SKM-1 treated with dmso at 0.1 percent for 144 hours (cell line): ENCODE measurements at regions not wholly inside any gene's neighbourhood (a gene's known extent, or its start where the extent isn't known, plus 50 kb on each side); places are given as distances from the start of the nearest gene placed in this dataset.

Experiments
- DNase-seq: peaks from one replicate; lab custom pipeline; 2025; ENCODE audit not compliant: unreplicated experiment; lab: John Stamatoyannopoulos, UW

DNA sequence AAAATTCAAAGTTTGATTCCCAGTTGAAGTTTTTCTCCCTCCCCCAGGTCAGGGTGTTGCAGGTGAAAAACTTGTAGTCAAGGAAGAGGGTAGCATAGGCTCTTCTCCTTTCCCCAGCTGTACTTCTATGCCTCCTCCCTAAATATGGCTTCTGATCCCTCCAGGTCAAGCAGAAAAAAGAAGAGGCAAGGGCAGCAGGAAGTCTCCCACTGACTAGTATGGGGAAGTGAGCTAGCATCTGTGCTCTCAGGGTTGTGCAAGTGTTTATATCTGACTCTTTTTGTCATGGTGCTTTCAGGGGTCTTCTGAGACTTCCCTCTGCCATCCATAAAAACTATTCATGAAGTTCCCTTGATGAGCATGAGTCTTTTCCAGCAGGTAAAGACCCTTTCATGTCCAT lies 76.0 kb downstream of the ATPSCKMT start:
- peak; percentile 74 for DNase-seq

DNA sequence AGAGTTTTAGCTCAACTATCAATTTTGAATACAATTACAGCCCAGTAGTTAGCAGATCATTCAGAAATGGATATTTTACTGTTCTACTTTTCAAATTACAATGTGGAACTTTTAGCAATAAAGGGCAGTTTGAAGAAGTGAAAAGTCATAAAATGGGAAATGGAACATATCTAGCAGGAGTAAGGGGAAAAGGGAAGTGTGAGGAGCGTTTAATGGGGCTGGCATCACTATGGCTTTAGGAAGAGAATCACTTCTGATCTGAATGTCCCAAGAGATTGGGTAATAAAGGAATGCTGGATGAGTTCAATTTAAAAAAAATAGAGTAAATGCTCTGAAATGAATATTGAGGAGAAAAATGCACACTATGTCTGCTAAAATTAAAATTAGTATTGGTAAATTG lies 77.4 kb downstream of the ATPSCKMT start:
- DNase-seq: no peak

DNA sequence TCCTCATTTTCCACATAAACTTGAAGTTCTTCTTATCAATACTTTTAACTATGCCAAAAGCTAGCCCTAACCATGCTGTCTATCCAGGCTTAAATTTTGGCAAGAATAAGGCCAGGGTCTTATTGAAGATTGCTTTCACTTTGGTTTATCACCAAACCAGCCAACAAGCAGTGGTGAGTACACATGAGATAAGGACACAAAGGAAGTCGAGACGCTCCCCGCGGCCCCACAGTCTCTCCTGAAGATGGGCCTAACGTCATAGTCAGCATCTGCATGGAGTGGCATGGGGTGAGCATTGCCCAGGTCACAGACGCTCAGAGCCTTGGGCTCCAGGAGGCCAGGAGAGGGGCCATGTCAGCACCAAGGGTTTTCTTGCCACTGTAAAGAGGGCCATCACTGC lies 80.3 kb downstream of the ATPSCKMT start:
- DNase-seq: no peak

DNA sequence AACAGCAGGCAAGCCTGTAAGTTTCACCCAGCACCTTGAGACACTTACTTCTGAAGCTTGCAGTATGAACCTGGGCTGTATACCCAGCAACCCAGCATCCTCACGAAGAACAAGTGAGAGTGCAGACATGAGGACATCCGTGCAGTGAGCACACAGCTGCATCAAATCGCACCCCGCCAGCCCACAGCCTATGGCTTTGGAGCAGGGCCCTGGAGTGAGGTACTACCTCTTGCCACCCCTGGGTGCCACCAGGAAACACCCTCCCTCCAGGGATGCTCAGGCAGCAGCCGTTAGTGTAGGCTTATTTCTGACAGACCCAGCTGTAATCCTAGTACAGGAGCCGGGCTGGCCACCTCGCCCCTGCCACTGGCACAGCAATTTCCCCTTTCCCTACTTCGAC lies 81.4 kb downstream of the ATPSCKMT start:
- DNase-seq: no peak

DNA sequence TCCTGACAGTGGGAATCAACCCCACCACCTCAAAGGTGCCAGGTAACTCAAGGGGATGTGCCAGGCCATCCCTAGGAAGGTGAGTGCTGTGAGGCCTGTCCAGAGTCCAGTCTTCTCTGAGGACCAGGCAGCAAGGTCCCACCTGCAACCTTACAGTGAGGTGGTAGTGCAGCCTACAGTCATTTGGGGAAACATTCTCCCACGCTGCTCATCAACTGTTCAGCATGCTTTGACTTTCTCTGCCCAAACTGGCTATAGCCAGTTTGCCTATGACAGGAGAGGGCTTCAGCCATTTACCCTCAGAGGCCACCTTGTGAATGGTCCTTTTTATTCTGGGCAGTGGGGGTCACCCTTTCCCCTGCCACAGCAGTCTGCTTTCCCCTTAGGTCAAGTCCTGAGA lies 81.9 kb downstream of the ATPSCKMT start:
- DNase-seq: no peak

DNA sequence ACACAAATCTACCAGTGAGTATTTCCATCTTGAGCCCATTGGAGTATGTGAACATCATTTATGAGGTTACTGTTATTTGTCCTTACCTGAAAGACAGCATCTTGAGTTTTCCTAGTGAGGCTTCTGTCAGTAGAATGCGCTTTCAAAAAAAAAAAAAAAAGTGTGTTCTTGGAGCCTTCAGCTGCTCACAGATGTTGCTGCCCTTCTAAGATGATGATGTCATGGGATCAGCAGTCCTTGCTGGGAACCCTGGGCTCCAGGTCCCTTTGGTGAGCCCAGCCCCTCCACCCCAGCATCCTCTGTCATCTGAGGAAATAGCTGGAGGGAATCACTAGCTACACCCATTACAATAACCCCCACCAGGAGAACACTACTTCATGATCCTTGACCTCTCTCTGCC lies 83.3 kb downstream of the ATPSCKMT start:
- DNase-seq: no peak

DNA sequence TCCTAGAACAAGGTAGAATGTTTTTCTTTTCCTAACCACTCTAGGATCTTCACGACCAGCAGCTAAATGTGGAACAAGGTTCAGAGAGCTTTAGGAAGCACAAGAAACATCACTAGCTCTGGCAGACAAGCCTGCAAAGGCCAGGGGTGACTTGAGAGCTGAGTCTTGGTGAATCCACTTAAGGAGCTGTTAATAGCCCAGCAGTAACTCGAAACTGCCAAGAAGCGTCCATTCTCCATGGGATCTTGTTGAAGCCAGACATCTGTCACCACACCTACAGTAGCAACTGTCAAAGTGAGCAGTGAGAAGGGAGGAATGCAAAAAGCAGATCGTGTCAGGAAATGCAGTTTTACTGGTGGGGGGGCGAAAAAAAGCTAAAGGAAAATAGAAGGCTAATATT lies 87.2 kb downstream of the ATPSCKMT start:
- no peak for DNase-seq

DNA sequence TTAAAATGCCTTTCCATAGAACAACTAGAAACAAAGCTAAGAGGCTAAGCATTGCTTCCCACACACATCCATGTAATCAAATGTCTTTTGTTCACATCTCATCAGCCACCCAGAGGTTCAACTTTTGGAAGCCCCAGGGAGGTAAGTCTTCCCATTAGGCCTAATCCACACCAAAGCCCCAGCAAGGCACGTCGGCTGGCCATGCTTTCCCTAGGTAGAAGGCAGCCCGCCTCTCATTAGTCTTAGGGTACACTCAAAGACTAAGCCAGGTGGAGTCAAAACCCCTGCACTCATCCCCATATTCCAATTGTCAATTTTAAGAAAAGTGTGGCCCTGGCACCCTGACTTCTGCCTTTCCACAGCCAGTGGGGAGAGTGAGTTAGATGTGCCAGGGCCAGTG lies 87.9 kb downstream of the ATPSCKMT start:
- no peak for DNase-seq

DNA sequence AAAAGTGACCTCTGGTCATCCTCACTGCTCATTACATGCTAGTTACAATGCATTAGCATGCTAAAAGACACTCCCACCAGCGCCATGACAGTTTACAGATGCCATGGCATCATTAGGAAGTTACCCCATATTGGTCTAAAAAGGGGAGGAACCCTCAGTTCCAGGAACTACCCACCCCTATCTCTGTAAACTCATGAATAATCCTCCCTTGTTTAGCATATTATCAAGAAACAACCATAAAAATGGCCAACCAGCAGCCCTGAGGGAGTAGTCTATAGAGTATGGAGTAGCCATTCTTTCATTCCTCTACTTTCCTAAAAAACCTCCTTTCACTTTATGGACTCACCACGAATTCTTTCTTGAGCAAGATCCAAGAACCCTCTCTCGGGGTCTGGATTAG lies 89.4 kb downstream of the ATPSCKMT start:
- DNase-seq: no peak

DNA sequence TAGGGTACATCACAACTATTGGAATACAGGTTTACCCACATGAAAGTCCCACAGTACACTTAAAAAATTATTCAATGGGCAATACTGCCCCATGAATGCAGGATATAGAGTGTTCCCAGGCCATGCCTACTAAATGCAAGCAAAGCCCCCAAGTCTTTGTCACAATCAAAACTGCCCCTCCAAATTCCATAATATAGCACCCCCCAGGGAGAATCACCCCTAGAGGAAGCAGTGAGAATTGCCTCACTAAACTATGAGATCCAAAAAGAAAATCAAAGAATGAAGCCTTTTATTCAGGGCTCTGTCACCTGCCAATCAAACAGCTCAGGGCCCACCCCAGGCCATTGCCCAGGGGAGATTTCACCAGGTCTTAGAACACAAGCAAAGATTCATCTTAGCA lies 90.8 kb downstream of the ATPSCKMT start:
- no peak for DNase-seq

DNA sequence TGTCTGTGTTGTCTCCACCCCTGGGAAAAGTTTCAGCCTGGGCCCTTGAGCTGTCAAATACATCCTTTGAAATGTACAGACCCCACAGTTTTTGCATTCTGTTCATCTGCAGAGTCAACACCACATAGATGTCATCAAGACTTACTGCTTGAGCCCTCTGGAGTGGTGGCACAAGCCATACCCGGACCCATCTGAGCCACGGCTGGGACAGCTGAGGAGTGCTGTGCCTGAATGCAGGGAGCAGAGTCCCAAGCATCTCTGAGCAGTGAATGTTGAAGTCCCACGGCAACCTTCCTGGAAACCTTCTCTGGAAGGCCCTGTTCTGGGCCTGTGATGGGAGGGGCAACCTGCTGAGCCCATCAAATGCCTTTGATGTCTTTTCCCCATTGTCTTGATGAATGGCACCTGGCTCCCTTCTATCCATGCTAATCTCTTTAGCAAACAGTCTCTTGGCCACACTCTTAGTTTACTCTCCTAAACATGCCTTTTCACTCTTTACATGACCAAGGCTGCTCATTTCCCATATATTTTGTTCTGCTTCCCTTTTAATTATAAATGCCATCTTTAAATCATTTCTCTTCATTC lies 92.5 kb downstream of the ATPSCKMT start:
- DNase-seq: no peak

DNA sequence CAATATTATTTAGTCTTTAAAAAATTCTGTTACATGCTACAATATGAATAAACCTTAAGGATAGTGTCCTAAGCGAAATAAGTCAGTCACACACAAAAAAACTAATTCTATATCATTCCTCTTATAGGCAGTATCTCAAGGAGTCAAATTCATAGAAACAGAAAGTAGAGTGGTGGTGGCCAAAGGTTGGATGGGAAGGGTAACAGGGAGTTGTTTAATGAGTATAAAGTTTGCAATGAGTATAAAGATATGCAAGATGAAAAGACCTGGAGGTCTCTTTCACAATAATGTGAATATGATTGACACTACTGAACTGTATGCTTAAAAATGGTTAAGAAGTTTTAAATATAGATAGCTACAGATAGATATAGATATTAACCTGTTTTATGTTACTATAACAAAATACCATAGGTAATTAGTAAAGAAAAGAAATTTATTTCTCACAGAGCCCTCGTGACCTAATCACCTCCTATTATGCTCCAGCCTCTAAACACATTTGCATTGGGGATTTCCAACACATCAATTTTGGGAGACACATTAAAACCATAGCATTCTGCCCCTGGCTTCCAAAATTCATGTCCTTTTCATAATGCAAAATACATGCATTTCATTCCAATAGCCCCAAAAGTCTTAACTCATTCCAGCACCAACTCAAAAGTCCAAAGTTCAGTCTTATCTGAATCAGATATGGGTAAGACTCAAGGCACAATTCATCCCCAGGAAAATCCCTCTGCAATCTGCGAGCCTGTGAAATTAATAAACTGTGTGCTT lies 93.6 kb downstream of the ATPSCKMT start:
- no peak for DNase-seq

DNA sequence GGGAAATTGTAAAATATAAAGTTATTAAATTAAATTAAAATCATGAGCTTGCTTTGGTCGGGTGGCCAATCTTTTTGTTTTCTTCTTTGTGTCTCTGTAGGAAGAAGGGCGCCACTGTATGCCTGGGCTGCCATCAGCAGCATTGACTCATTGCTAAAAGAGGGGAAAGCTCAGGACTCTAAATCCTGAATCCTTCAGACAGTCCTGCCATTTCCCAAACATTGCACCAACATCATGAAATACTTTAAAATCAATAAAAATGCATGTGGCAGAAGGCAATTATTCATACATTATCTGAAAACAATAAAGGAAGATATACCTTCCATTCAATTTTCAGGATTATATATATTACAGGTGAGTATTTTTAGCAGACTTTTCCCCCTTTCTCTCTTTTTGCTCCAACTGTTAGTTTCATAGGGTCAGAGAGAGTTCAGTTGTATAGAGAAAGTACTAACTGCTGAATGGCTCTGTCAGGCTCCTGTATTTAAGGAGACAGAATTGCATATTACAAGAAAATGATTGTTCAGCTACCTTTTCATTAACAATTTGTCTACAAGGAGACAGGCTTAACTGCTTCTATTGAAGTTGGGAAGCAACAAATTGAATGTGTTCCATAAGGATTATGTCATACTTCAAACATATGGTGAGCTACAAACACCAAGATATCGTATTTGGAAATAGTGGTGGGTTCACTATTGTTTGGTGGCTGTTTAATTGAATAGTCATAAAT lies 95.7 kb downstream of the ATPSCKMT start:
- DNase-seq: no peak

DNA sequence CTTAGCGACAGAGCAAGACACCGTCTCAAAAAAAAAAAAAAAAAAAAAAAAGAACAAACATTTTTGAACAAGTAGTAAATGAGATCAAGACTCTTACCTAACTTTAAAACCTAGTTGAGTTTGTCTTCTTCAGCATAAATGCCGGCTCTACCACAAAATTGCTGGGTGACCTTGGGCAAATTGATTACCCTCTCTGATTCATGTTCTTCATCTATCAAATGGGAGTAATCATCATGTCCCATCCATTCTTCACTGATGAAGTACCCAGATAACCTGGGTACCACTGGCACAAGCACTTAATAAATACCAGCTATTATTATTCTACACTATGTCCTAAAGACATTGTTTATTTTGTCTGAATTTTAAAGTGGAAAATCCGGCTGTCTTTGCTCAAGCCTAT lies 96.3 kb downstream of the ATPSCKMT start:
- no peak for DNase-seq

DNA sequence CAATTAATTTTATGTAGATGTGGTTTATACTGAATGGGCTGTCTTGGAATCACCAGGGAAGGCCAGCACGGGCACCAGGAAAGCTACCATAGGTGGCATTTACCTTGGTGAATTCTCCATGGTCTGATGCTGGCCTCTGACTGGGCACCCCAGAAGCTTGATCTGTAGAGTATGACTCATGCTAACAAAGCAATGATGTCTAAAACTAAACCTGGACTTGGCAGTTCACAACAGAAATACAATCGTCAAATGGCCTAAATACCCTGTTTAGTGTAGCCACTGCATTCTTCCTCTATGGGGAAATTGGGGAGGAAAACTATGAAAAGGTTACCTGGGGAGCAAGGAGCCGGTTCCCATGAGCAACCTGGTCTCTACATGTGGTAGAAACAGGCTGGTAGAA lies 98.0 kb downstream of the ATPSCKMT start:
- no peak for DNase-seq

DNA sequence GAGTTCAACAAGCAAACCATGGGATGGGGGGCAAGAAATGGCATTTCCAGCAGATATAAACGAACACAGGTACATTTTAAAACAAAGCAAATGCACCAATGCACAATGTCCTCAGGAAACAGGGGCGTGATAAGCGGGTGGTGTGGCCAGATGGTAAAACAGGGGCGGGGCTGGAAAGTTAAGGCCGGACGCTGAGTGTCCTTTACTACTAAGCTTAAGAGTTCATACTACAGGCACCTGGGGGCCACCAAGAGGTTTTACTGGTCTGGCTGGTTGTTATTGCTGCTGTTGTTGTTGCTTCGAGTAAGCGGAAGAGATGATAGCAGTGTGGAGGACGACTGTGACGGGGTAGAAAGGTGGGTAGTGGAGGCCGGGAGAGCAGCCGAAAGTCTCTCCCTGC lies 99.8 kb downstream of the ATPSCKMT start:
- no peak for DNase-seq

DNA sequence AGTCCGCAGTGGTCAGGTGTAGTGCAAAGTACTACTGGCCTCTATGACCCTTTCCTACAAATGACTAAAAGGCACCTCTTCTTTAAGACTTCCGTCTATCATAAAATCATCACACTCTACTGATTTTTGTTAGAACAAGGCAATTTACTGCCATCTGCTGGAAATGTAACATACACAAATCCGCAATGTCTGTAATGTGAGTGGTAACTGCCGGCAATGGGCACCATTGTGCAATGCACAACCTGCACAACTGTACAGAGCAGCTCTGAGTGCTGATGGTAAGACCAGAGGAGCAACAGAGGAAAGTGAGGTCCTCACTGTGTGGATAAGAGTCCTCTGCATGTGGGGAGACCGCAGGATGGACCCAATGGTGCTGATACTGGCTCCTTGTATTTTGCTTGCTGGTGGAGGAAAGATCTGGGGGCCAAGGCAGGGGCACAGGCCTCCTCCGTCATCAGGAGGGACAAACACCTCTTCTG lies 103.7 kb downstream of the ATPSCKMT start:
- DNase-seq: peak; percentile 29

DNA sequence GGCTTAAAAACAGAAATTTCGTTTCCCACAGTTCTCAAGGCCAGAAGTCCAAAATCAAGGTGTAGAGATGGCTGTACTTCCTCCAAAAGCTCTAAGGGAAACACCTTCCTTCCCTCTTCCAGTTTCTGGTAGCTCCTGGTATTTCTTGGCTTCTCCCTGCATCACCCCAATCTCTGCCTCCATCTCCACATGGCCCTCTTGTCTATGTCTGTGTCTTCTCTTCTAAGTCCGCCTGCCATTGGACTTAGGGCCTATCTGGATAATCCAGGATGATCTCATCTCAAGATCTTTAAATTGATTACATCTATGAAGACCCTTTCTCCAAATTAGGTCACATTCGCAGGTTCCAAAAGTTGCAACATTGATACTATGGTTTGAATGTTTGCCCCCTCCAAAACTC lies 105.6 kb downstream of the ATPSCKMT start:
- DNase-seq: no peak

DNA sequence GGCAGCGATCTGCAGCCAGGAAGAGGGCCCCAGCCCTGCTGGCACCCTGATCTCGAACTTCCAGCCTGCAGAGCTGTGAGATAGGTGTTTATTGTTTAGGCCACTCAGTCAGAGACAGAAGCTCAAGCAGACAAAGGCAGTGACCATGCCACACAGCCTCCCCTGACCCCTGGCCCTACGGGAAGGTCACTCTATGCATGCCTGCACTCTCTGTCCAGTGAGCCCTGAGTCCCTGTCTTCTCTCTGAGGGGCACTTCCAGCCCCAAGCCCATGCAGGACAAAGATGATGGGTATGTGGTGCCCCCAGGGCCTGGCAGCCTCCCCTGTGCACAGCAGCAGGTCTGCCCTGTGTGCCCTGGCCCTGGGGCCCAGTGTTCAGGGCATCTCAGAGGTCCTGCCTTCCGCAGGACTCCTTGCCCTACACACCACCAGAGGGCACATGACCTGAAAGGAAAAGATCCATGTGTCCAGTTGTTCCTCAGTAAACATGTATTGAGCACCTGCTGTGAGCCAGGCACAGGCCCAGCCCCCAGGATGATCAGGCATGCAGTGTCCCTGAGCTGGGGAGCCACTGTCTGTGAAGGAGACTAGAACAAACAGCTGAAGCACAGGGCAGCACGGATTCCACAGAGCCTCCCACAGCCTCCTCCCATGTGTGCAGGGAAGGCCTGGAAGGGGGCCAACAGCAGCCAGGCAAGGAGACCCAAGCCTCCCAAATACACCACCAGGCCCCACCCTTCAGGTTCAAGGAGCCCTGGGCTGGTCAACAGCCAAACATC lies 109.3 kb downstream of the ATPSCKMT start:
- no peak for DNase-seq

DNA sequence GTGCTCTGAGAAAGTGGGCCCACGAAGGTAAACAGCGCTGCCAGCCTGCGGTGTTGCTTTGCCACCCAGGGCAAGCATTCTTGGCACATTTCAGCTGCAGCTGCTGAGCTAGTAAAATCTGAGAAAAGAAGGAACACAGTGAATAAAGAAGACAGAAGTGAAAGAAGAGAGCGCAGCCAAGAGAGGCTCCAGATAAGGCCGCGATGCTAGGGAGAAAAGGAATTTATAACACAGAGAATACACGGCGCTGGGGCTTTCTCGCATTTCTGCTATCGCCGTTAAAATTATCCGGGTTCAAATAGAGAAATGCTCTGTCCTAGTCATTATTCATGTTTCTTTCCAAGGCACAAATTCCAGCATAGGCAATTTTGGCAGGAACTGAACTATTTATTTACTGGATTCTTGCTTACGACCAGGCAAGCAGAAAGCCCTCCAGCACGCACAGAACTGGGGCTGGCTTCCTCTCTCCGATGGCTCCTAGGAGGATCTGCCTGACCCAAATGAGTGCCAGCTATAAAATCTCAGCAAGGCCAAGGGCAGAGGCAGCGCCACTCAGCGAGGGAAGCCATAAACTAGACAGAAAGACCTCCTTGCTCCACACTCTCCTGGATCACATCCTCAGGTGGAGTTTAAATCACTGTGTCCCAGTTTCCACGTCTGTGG lies 111.2 kb downstream of the ATPSCKMT start:
- no peak for DNase-seq

DNA sequence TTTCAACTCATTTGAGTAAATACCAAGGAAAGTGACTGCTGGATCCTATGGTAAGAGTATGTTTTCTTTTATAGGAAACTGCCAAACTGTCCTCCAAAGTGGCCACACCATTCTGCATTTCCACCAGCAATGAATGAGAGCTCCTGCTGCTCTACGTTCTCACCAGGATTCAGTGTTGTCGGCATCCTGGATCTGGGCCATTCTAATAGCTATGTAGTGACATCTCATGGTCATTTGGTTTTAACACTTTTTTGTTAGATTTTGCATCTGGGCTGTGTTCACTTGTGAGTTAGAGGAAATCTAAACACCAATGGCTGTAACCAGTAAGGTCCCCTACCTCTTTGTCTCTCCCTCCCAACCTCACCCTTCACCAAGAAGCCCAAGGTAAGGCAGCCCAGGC lies 115.9 kb downstream of the ATPSCKMT start:
- DNase-seq: no peak
